ENCODE measurements at regions not wholly inside any gene's neighbourhood (a gene's known extent, or its start where the extent isn't known, plus 50 kb on each side); places are given as distances from the start of the nearest gene placed in this dataset.

DNA sequence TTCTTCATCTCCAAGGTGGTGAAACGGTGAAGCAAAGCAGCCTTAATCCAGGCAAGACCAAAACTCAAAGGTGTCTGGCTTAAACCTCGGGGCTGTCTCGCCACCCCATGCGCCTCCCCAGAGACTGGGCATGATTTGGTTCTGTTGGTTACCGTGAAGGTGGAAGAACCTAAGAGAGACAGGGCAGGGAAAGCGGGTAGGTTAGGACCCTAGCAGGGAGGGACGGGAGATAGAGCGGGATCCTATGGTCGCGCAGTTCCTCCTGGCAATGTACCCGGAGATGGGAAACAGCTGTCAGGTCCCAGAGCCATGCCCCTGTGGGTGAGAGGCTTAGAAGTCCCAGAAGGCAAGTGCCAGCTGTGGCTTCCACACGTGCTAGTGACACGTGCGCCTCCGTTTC lies 418.3 kb upstream of the IRX1 start:
- no peak for TF ChIP-seq SIN3A (IDR thresholded peaks at IDR 0.05; ENCODE audit: borderline replicate concordance, insufficient read depth, low read depth, low read length)
- TF ChIP-seq, protein P1, sequence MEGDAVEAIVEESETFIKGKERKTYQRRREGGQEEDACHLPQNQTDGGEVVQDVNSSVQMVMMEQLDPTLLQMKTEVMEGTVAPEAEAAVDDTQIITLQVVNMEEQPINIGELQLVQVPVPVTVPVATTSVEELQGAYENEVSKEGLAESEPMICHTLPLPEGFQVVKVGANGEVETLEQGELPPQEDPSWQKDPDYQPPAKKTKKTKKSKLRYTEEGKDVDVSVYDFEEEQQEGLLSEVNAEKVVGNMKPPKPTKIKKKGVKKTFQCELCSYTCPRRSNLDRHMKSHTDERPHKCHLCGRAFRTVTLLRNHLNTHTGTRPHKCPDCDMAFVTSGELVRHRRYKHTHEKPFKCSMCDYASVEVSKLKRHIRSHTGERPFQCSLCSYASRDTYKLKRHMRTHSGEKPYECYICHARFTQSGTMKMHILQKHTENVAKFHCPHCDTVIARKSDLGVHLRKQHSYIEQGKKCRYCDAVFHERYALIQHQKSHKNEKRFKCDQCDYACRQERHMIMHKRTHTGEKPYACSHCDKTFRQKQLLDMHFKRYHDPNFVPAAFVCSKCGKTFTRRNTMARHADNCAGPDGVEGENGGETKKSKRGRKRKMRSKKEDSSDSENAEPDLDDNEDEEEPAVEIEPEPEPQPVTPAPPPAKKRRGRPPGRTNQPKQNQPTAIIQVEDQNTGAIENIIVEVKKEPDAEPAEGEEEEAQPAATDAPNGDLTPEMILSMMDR (IDR thresholded peaks at IDR 0.05), result no peak

Data from Panc1 (cell line).